Neural progenitor cell (in vitro differentiated cells): ENCODE measurements at regions not wholly inside any gene's neighbourhood (a gene's known extent, or its start where the extent isn't known, plus 50 kb on each side); places are given as distances from the start of the nearest gene placed in this dataset.

Experiments used
- DNase-seq: peaks from one replicate; pipeline ENCODE4 v3.0.0-alpha.2; 2016; ENCODE audit warnings: low spot score
- H2AFZ ChIP-seq: fragments of 200-600 bp; sonication (generic); replicated peaks from 2 replicates; pipeline ENCODE4 v1.6.1; 2016; ENCODE audit warnings: antibody characterized with exemption
- H3F3A ChIP-seq: fragments of 200-600 bp; sonication (generic); 2 replicates; pipeline ENCODE4 v1.6.1; 2016; ENCODE audit warnings: antibody characterized with exemption, low read depth
- H3K27ac ChIP-seq: fragments of 200-600 bp; sonication (generic); 2 replicates; pipeline ENCODE4 v1.5.1; 2016; ENCODE audit warnings: mild to moderate bottlenecking
- H3K27me3 ChIP-seq: fragments of 200-600 bp; sonication (generic); 2 replicates; pipeline ENCODE4 v1.6.1; 2016; ENCODE audit warnings: mild to moderate bottlenecking, moderate library complexity
- H3K36me3 ChIP-seq: fragments of 200-600 bp; sonication (generic); 2 replicates; pipeline ENCODE4 v1.5.1; 2016
- H3K4me1 ChIP-seq: fragments of 200-600 bp; sonication (generic); 2 replicates; pipeline ENCODE4 v1.6.1; 2016; ENCODE audit warnings: mixed run types
- H3K4me2 ChIP-seq: fragments of 200-600 bp; sonication (generic); 2 replicates; pipeline ENCODE4 v1.6.1; 2016
- H3K4me3 ChIP-seq: fragments of 200-600 bp; sonication (generic); 2 replicates; pipeline ENCODE4 v1.5.1; 2016
- H3K79me2 ChIP-seq: fragments of 200-600 bp; sonication (generic); 2 replicates; pipeline ENCODE4 v1.6.1; 2016; ENCODE audit warnings: low read depth
- H3K9ac ChIP-seq: fragments of 200-600 bp; sonication (generic); 2 replicates; pipeline ENCODE4 v1.6.1; 2016
- H3K9me3 ChIP-seq: fragments of 200-600 bp; sonication (generic); 2 replicates; pipeline ENCODE4 v1.5.1; 2016; ENCODE audit warnings: low read depth
- H4K20me1 ChIP-seq: fragments of 200-600 bp; sonication (generic); 2 replicates; pipeline ENCODE4 v1.6.1; 2016; ENCODE audit warnings: low read depth
- H3K27ac Mint-ChIP-seq: 3 replicates; pipeline ENCODE4 v1.8.0; 2021; ENCODE audit warnings: mixed read lengths
- H3K27me3 Mint-ChIP-seq: 2 replicates; pipeline ENCODE4 v1.8.0; 2022; ENCODE audit warnings: low read depth, mild to moderate bottlenecking, inconsistent platforms, moderate library complexity, mixed read lengths; ENCODE audit not compliant: insufficient read depth
- H3K36me3 Mint-ChIP-seq: 3 replicates; pipeline ENCODE4 v1.8.0; 2021; ENCODE audit warnings: mixed read lengths
- H3K4me1 Mint-ChIP-seq: 3 replicates; pipeline ENCODE4 v1.8.0; 2021; ENCODE audit warnings: mixed read lengths
- H3K4me3 Mint-ChIP-seq: 3 replicates; pipeline ENCODE4 v1.8.0; 2021; ENCODE audit warnings: mild to moderate bottlenecking, moderate library complexity, mixed read lengths
- H3K9me3 Mint-ChIP-seq: 3 replicates; pipeline ENCODE4 v1.8.0; 2020; ENCODE audit warnings: mixed read lengths
- CTCF ChIP-seq: fragments of 200-600 bp; sonication (generic); IDR thresholded peaks from 2 replicates; pipeline ENCODE4 v1.5.1; 2017; ENCODE audit warnings: antibody characterized with exemption, mild to moderate bottlenecking
- EZH2 ChIP-seq: fragments of 200-600 bp; sonication (generic); IDR thresholded peaks from 2 replicates; pipeline ENCODE4 v1.6.1; 2017; ENCODE audit warnings: antibody characterized with exemption, mild to moderate bottlenecking, moderate library complexity
- EZH2phosphoT487 ChIP-seq: fragments of 200-600 bp; sonication (generic); IDR thresholded peaks from 2 replicates; pipeline ENCODE4 v1.6.1; 2017; ENCODE audit warnings: antibody characterized with exemption

GRCh38 chr11:92168936-92169335, 55.7 kb upstream of the FAT3 start:
- Histone ChIP-seq H3F3A (no peaks in the 10 kb centered on the region), H3K79me2 (no peaks in the 10 kb centered on the region), H3K4me1 (no peaks in the 10 kb centered on the region), H4K20me1 (no peaks in the 10 kb centered on the region), H3K4me3 (no peak overlapping the region), H3K27me3 (no peaks in the 10 kb centered on the region), H3K9me3 (no peaks in the 10 kb centered on the region), H3K4me2 (no peak overlapping the region), H3K27ac (no peak overlapping the region), H2AFZ (no peak overlapping the region), H3K36me3 (no peaks in the 10 kb centered on the region), H3K9ac (no peak overlapping the region)
- peaks cover 2% of the 10 kb centered on the region for H3K27me3 Mint-ChIP-seq
- DNase-seq = no peak
- no peak overlapping the region for H3K4me3 Mint-ChIP-seq
- no peak for TF ChIP-seq EZH2
- peaks cover 12% of the 10 kb centered on the region for H3K9me3 Mint-ChIP-seq
- H3K27ac Mint-ChIP-seq = no peak overlapping the region
- no peaks in the 10 kb centered on the region for H3K36me3 Mint-ChIP-seq
- no peaks in the 10 kb centered on the region for H3K4me1 Mint-ChIP-seq

- no peaks in the 10 kb centered on the region for H3K9me3 ChIP-seq
- no peak overlapping the region for H3K9ac ChIP-seq
- Mint-ChIP-seq H3K36me3 (no peaks in the 10 kb centered on the region), H3K27ac (no peak overlapping the region), H3K4me1 (no peaks in the 10 kb centered on the region), H3K27me3 (peaks cover 2% of the 10 kb centered on the region), H3K4me3 (no peak overlapping the region), H3K9me3 (peaks cover 9% of the 10 kb centered on the region)
- no peaks in the 10 kb centered on the region for H3K36me3 ChIP-seq
- no peaks in the 10 kb centered on the region for H4K20me1 ChIP-seq
- no peaks in the 10 kb centered on the region for H3K79me2 ChIP-seq
- DNase-seq = no peak
- TF ChIP-seq CTCF = no peak
- TF ChIP-seq EZH2 = no peak
- TF ChIP-seq EZH2phosphoT487 = no peak
- no peak overlapping the region for H3K4me3 ChIP-seq
- H3K4me1 ChIP-seq = no peaks in the 10 kb centered on the region
- no peaks in the 10 kb centered on the region for H3F3A ChIP-seq
- H3K27ac ChIP-seq = no peak overlapping the region
- H2AFZ ChIP-seq = no peak overlapping the region
- H3K4me2 ChIP-seq = no peak overlapping the region
- H3K27me3 ChIP-seq = no peaks in the 10 kb centered on the region
Observed at GRCh38 chr11:92167571-92167970, 57.0 kb upstream of the FAT3 start.

- peaks cover 2% of the 10 kb centered on the region for H3K27me3 Mint-ChIP-seq
- no peak overlapping the region for H3K27ac Mint-ChIP-seq
- Histone ChIP-seq H3K9me3 (no peaks in the 10 kb centered on the region), H3K79me2 (no peaks in the 10 kb centered on the region), H3K27ac (no peak overlapping the region), H2AFZ (no peak overlapping the region), H3K27me3 (no peaks in the 10 kb centered on the region), H3K4me2 (no peak overlapping the region), H3K4me3 (no peak overlapping the region), H3K9ac (no peak overlapping the region), H3K4me1 (no peaks in the 10 kb centered on the region), H4K20me1 (no peaks in the 10 kb centered on the region), H3F3A (no peaks in the 10 kb centered on the region), H3K36me3 (no peaks in the 10 kb centered on the region)
- H3K4me3 Mint-ChIP-seq = no peak overlapping the region
- no peaks in the 10 kb centered on the region for H3K36me3 Mint-ChIP-seq
- TF ChIP-seq EZH2phosphoT487 (no peak), EZH2 (no peak), CTCF (no peak)
- DNase-seq = no peak
- no peaks in the 10 kb centered on the region for H3K4me1 Mint-ChIP-seq
- peaks cover 9% of the 10 kb centered on the region for H3K9me3 Mint-ChIP-seq
Observed at GRCh38 chr11:92166335-92166734, 58.3 kb upstream of the FAT3 start.

GRCh38 chr11:92163879-92164278, 60.7 kb upstream of the FAT3 start:
- H3K36me3 Mint-ChIP-seq = no peaks in the 10 kb centered on the region
- no peaks in the 10 kb centered on the region for H3K4me1 Mint-ChIP-seq
- no peak overlapping the region for H3K4me2 ChIP-seq

More at GRCh38 chr11:92163879-92164278, 60.7 kb upstream of the FAT3 start:
- Histone ChIP-seq H3K4me3 (no peak overlapping the region), H3K9me3 (no peaks in the 10 kb centered on the region), H3K27ac (no peak overlapping the region), H4K20me1 (no peaks in the 10 kb centered on the region), H3K9ac (no peak overlapping the region), H3K79me2 (no peaks in the 10 kb centered on the region), H3K4me1 (no peaks in the 10 kb centered on the region), H3K27me3 (no peaks in the 10 kb centered on the region), H2AFZ (no peak overlapping the region), H3K36me3 (no peaks in the 10 kb centered on the region), H3F3A (no peaks in the 10 kb centered on the region)
- H3K9me3 Mint-ChIP-seq = peaks cover 3% of the 10 kb centered on the region
- no peak overlapping the region for H3K4me3 Mint-ChIP-seq
- H3K27me3 Mint-ChIP-seq = no peaks in the 10 kb centered on the region
- DNase-seq = no peak
- TF ChIP-seq EZH2 (no peak), CTCF (no peak), EZH2phosphoT487 (no peak)
- H3K27ac Mint-ChIP-seq = no peak overlapping the region
